ENCODE measurements at regions not wholly inside any gene's neighbourhood (a gene's known extent, or its start where the extent isn't known, plus 50 kb on each side); places are given as distances from the start of the nearest gene placed in this dataset.
"Not testable (repeated sequence)": the region's sequence is repeated elsewhere in the genome, so short reads cannot be mapped to it uniquely, and the experiment has no call there.

DNA sequence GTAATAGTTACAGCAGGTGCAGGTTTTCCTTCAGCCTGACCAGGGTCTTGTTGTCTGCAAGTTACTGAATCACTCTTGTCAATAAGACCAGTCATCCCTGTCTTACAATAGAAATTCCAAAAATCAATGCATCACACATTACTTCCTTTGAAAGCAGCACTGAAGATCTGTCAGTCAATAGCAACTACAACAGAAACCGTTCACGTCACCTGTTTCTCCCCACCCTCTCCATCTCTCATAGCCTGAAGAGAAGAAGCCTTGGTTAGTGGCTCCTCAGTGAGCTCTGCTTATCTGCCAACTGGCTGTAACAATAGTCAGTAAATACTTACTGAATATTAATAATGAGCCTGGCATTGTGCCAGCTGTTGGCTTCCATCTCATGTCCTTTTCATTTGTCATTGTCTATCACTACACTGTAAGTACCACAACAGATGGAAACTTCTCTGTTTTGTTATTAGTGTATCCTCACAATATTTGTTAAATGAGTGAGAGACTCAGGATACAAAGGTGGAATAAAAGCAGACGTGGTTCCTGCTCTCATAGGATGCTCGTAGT, 195.2 kb downstream of the S1PR1 start:
- no peak for DNase-seq

DNA sequence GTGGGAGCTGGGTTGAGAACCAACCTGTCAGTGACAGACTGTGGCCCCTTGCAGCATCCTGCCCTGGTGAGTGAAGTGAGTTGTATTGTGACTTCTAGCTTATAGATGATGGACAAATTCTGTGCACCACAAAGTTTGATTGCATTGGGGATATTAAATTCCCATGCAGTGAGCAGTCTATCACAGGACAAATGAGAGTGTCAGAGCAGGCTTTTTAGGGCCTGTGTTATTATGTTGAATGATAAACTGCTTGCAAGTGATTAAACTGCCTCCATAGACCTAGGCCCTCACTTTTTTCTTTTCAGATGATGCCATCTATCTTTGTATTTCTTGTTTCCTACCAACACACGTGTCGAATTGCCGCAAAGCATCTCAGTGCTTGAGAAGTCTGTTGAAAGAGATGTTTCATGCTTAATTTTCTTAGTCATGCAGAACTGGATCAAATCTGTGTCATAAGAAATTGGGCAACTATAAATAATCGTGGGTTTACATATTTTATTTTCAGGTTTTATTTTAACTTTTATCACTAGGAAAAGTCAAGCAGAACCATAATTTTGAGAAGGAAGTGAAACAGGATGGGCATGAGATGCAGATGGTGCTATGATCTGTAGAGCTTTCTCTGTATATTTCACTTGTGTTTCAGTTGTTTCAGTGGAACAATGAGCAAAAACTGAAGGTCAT, 199.2 kb downstream of the S1PR1 start:
- DNase-seq: no peak

DNA sequence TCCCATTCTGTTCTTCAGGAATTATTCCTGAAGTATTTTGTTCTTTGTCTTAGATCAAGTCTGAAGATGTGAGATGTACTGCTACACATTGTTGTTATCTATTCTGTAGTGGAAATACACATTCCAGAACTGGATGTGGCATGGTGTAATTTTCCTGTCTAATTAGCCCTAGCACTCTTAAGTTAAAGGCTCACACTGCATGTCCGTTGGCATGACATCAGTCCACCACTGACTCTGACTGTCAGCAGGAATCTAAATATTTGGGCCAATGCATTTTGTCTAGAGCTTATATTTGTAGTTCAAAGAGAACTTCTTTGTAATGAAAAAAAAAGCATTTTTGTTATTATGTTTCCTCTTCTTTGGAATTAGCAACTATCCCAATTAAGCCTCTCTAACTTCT, 201.0 kb downstream of the S1PR1 start:
- DNase-seq: no peak

DNA sequence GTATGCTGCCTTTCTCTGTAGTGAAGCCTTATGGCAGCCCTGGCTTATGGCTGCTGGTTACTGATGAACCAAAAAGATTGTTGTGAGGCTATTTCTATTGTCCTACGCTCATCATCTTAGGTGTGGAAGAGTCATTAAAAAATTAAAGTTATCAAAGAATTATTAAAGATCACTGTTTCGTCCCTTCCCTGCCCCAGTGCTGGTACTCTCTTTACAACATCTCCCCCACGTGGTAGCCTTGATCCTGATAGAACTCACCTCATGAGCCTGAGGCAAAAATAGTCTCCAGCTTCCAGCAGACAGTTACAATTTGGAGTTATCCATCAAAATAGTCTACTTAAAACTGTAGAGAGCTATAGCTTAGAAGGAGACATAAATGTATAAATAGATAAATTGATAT, 201.5 kb downstream of the S1PR1 start:
- DNase-seq: peak; percentile 6

DNA sequence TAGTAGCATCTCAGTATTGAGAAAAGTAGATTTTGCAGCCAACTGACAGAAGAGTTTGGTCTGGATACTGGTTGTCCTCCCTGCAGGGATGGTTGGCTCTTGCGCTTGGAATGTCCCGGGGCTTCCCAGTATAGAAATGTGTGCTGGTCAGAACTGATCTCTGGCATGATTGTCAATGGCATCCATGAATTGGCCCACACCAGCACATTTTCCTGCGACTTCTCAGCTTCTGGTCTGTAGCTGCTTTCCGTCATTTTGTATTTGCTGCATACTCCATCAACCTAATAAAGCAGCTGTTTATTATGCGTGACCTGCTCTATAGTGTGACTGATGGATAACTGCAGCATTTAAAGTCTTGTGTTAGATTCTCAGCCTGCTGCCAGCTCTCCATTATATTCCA, 203.7 kb downstream of the S1PR1 start:
- DNase-seq: no peak

DNA sequence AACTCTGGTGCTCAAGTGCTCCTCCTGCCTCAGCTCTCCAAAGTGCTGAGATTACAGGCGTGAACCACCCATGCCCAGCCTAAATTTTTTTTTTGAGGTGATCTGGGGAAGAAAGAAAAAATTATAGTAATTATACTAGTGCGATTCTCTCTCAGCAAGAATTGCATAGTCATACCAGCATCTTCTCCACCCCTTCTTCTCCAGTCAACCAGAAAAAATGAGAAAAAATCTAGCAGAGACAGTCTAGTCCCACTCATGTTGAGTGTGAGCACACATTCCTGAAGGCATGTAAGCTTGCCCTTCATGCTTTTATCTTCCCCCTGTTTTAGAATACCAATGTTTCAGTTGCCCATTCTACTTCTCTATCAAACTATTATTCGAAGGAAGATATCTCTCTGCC, 207.6 kb downstream of the S1PR1 start:
- no peak for DNase-seq

DNA sequence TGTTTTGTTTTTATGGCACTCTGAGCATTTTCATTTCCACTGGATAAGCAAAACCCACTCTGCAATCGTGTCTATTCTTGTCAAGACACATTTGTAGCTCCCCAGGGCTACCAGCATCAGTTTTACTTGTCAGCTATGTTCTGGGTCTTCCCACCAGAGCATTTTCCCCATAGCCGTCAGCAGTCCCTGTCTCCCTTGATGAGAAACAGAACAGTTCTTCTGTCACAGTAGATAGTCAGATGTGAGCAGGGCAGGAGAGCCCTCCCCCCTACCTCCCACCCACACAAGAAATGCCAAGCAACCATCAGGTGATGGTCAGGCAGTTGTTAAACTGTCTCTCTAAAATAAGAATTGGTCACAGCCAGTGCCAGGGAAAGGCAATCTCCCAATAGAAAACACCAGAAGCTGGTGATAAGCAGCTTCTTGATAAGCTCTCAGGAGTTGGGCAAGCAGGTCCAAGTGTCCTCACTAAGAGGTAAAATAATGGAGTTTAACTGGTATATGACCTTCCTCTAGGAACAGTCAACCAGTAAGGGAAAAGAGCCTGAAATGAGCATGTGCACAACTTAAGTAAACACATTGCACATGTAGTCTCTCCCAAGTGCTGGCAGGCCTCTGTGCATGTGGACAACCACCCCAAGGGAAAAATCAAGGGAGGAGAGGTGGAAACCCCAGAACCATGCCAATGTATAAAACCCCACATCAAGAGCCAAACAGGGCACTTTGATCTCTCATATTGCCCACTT, 208.2 kb downstream of the S1PR1 start:
- DNase-seq: no peak

DNA sequence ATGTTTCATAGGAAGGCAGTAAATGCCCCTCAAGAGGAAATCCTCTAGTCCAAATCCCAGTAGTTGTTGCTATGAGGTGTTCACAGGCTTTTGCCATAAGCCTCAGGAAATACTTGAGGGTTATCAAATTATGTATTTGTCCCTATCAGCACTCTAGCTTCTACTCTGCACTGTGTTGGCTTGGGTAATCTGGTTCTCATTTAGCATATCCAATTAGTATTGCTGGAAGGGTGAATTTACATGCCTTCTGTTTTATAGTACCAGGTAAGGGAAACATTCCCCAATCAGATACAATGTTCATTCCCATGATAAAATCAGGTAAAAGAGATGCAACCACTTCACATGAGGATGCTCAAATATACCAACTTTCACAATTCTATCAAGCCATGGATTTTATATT, 211.2 kb downstream of the S1PR1 start:
- no peak for DNase-seq

DNA sequence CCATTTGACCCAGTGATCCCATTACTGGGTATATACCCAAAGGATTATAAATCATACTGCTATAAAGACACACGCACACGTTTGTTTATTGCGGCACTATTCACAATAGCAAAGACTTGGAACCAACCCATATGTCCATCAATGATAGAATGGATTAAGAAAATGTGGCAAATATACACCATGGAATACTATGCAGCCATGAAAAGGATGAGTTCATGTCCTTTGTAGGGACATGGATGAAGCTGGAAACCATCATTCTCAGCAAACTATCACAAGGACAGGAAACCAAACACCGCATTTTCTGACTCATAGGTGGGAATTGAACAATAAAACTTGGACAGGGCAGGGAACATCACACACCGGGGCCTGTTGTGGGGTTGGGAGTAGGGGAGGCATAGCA, 213.9 kb downstream of the S1PR1 start:
- not testable (repeated sequence) for DNase-seq

DNA sequence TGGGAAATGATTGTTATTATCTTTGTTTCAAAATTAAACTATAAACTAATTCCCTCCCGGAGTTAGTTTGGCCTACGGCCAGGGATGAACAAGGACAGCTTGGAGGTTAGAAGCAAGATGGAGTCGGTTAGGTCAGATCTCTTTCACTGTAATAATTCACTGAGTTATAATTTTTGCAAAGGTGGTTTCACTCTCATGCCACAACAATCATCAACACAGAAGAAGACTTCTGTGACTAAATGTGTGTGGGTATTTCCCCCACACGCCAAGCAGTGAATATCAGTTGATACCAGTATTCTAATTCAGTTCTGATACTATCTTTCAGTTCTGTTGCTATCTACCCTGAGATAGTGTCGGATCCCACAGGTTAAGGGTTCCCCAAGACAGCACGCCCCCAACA, 215.1 kb downstream of the S1PR1 start:
- no peak for DNase-seq

DNA sequence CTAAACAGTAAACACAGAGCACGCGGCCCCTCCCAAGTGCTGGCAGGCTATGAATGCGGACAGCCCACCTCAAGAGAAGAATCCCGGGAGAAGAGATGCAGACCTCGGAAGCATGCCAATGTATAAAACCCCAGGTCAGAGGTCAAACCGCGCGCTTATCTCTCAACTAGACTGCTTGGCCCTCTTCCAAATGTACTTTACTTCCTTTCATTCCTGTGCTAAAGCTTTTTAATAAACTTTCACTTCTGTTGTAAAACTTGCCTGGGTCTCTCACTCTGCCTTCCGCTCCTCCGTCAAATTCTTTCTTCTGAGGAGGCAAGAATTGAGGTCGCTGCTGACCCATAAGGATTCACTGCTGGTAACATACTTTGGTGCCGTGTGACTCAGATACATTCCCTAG, 216.0 kb downstream of the S1PR1 start:
- no peak for DNase-seq

DNA sequence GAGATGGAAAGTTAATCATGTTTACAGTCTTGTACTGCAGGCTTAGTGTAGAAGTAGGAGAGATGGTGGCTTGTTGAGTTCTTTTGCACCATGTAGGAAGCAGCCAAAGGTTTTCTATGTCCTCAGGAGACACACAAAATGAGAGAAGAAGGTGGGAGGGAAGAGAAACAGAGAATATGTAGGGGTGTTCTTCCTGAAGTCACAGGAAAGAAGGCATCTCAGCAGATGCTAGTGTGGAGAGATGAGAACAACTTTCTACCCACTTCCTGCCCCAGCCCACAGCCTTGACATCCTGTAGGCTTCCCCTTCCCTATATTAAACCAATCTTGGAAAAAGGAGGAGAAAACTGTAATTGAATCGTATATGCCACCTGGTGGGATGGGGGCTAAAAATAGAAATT, 217.0 kb downstream of the S1PR1 start:
- no peak for DNase-seq

DNA sequence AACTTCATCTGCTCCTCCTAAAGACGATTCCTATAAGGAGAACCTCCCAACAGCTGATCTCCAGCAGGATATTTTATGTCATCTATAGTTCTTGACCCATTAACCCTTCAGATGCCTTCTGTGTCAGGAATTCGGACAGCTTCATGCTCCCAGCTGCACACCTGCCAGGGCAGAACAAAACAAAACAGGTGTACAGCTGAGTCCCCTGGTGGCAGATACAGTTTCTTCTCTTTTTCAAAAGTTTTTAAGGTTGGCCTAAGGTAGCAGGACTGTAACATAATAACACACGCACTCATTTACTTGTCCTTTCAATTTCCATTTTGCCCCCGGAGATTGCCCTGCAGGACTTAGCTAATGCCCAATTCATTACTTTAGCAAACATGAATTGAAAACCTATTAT, 218.3 kb downstream of the S1PR1 start:
- no peak for DNase-seq

DNA sequence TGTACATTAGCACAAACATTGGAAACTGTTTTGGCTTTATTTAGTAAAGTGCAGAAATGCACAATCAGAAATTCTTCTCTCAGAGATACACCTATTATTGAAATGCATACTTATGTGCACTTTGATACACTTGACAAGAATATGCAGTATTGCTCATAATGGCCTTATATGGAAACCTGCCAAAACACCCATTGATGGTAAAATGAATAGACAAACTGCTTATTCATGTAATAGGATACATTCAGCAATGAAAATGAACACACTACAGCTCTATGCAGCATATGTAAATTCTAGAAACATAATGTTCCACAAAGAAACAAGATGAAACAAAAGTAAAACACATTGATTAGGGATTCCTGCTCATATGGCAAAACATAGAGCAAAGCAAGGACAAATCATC, 223.9 kb downstream of the S1PR1 start:
- DNase-seq: no peak

DNA sequence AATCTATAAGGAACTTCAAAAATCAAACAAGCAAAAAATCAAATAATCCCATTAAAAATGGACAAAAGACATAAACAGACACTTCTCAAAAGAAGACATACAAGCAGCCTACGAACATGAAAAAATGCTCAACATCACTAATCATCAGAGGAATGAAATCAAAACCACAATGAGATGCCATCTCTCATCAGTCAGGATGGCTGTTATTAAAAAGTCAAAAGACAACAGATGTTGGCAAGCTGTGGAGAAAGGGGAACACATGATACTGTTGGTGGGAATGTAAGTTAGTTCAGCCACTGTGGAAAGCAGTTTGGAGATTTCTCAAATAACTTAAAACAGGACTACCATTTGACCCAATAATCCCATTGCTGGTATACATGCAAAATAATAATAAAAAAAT, 226.4 kb downstream of the S1PR1 start:
- DNase-seq: no peak

DNA sequence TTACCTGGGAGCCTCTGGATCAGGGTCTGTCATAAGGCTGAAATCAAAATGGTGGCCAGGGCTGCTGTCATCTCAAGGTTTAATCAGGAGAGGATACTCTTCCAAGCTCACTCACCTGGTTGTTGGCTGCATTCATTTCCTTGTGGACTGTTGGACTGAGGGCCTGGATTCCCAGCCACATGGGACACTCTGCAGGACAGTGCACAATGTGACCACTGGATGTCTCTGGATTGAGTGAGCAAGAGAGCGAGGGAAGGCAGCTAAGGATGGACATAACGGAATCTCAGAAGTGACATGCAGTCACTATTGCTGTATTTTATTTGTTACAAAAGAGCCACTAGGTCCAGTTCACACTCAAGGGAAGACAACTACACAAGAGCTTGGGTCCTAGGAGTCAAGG, 229.1 kb downstream of the S1PR1 start:
- DNase-seq: no peak

DNA sequence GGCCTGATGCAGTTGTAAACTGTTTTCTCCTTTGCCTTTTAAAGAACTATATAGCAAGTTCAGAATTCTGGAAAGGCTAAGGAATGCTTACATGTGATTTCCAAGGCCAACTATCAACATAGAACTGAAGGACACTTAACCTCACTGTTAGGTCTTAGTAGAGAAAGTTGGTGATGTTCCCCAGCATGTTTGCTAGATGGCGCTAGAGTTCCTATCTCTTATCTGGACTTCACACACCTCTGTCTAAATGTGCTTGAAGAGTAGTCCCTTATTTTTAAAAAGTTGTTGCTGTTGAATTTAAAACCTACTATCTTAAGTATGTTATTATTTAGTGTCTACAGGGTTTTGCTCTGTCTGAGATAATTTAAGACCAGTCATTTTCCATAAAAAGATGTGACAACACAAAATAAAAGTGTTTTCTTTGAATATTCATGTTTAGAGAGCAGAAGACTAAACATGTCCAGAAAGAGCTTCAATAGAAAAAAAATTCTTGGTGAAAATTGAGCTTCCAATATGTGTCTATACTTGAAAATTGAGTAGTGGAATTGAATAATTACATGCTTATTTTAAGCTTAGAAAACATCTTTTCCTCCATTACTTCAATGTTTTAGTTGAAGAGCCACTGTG, 237.3 kb downstream of the S1PR1 start:
- no peak for DNase-seq

DNA sequence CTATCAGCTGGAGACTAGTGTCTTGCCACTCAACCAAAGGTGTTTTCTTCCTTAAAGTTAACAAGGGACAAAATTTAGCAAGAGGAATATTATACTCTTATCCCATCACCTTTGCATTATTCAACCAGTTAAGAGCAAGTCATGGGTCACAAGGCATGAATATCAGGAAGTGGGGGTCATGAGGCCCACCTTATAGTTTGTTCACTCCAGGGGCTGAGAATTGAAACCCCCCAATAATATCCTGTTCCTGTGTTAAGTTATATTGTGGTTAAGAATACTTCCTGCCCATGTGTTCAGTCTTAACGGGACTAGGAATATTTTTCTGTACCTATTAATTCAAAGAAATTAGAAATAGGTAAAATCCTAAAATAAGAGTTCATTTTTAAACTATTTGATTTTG, 239.7 kb downstream of the S1PR1 start:
- no peak for DNase-seq

DNA sequence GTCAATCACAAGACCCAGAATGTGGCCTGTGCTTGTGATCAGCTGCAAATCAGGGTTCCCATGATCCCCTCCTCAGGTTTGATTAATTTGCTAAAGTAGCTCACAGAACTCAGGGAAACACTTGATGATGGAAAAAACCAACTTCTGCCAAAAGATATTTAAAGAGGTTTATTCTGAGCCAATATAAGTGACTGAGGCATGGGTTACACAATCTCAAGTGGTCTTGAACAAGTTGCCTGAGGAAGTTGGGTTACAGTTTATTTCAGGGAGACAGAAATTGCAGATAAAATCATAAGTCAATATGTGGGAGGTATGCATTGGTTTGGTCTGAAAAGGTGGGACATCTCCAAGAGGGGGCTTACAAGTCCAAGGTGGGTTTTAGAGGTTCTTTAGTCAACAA, 243.1 kb downstream of the S1PR1 start:
- DNase-seq: no peak

DNA sequence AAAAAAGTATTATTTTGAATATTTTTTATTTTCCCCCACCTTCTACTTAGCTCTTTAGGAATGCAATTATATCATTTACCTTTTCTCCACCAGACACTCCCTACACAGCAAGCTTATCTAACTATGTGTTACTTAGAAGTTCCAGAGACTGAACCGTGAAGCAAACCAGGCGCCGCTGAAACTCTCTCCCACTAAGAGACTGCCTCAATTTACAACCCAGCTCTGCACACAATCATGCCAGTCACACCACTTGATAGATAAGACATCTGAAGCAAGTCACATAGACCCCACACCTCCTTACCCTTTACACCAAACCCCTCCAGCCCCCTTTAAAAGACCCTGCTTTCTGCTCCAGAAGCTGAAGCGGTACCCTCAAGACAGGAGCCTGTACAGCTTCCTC, 245.5 kb downstream of the S1PR1 start:
- DNase-seq: no peak

DNA sequence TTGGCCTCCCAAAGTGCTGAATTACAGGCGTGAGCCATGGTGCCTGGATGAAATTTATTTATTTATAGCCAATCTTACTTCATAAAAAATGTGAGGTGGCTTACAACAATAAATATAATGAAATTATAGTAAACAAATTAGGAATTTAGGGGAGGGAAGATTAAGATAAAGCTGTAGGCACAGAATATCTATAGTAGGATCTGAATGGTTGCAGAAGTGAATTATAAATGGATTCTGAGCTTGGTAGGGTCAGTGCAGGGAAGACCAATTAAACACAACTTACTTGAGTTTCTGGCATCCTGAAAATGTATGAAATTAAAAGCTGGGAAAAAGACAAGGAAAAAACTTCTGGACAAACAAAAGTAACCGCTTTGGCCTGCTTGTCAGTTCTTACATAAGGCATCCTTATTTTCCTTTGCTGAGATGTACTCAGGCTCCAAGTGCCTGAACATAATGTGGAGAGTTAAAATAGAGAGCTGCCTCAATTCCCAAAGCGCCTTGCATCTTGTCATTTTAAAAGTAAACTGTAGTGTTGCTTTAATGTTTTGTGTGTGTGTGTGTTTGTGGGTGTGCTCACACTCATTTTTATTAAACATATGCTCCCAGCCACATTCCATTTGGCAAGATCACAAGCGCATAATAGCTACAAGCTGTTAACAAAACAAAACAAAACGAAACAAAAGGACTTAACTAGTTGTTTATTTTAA, 247.3 kb downstream of the S1PR1 start:
- no peak for DNase-seq

DNA sequence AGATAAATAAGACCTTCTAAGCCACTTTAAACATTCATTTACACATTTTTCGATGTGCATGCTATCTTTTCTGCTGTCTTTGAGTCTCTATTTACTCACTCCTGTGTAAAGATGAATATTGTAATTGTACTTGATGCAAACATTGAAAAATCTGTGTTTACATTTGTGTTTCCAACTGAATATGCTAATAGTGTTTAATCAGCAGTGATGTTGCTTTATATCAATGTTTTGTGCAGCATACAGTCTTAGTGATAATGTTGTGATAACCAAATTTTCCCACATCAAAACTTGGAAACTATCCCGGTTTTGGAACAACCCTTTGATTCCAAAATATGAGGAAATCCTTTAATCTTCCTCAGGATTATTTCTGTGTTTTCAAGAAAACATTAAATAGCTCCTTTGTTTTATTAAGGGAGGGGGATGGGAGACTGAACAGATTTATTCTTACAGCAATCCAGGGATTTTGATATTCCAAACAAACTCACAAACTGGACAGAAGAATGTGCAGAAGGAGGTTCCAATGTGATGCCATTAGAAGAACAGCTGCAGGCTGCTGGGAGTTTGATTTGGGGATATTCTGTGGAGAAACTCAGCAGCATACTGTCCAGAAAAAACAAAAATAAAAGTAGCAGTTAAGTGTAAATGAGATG, 248.0 kb downstream of the S1PR1 start:
- DNase-seq: no peak

DNA sequence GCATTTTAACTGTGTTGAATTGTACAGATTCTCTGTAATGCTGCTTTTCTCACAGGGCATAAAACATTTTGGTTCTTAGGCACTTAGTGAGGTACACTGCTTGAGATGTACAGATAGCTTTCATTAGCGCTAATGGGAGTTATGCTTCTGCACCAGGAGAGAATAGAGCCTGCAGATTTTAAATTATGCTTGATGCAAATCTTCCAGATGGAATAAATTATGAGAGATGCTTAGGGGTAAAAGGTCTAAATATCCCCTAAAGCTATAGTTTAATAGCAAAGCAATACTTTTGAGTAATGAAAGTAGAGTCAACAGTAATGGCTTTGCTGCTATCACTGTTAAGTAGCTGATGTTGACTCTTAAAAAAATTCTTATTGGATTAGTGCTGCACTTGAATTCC, 248.9 kb downstream of the S1PR1 start:
- DNase-seq: no peak
